ENCODE measurements at regions not wholly inside any gene's neighbourhood (a gene's known extent, or its start where the extent isn't known, plus 50 kb on each side); places are given as distances from the start of the nearest gene placed in this dataset.

GRCh38 chr1:187716160-187716559, 887.4 kb downstream of the PLA2G4A start:
- no peak for DNase-seq (ENCODE audit: insufficient read length, low spot score, missing footprints)
- H3K9me3 ChIP-seq (ENCODE audit: low read depth, low read length), result no peaks in the 10 kb centered on the region
- H3K79me2 ChIP-seq (ENCODE audit: insufficient read depth, low read length), result no peaks in the 10 kb centered on the region
- no peak overlapping the region for H2AFZ ChIP-seq (ENCODE audit: low read length)
- H3K4me2 ChIP-seq (ENCODE audit: insufficient read depth, low read length), result no peak overlapping the region
- no peaks in the 10 kb centered on the region for H3K36me3 ChIP-seq (ENCODE audit: insufficient read depth, low read length)
- no peaks in the 10 kb centered on the region for H3K27me3 ChIP-seq (ENCODE audit: insufficient read depth, low read length)
- H4K20me1 ChIP-seq (ENCODE audit: insufficient read depth, low read length), result no peaks in the 10 kb centered on the region
- H3K27ac ChIP-seq (ENCODE audit: low read depth, low read length), result no peak overlapping the region
- no peaks in the 10 kb centered on the region for H3K4me1 ChIP-seq (ENCODE audit: insufficient read depth, low read length)
- TF ChIP-seq CTCF (IDR thresholded peaks at IDR 0.05; ENCODE audit: extremely low read depth, low read depth, low read length), result no peak
- H3K4me3 ChIP-seq (ENCODE audit: insufficient read depth, low read length), result no peak overlapping the region

GRCh38 chr1:187718527-187718926, 889.8 kb downstream of the PLA2G4A start:
- DNase-seq (ENCODE audit: insufficient read length, low spot score, missing footprints), result no peak
- H3K9me3 ChIP-seq (ENCODE audit: low read depth, low read length), result no peaks in the 10 kb centered on the region
- H4K20me1 ChIP-seq (ENCODE audit: insufficient read depth, low read length), result no peaks in the 10 kb centered on the region
- no peaks in the 10 kb centered on the region for H3K27me3 ChIP-seq (ENCODE audit: insufficient read depth, low read length)
- H3K36me3 ChIP-seq (ENCODE audit: insufficient read depth, low read length), result no peaks in the 10 kb centered on the region
- H2AFZ ChIP-seq (ENCODE audit: low read length), result no peak overlapping the region
- H3K27ac ChIP-seq (ENCODE audit: low read depth, low read length), result no peak overlapping the region
- H3K79me2 ChIP-seq (ENCODE audit: insufficient read depth, low read length), result no peaks in the 10 kb centered on the region
- TF ChIP-seq CTCF (IDR thresholded peaks at IDR 0.05; ENCODE audit: extremely low read depth, low read depth, low read length), result no peak
- no peak overlapping the region for H3K4me3 ChIP-seq (ENCODE audit: insufficient read depth, low read length)
- no peak overlapping the region for H3K4me2 ChIP-seq (ENCODE audit: insufficient read depth, low read length)
- no peaks in the 10 kb centered on the region for H3K4me1 ChIP-seq (ENCODE audit: insufficient read depth, low read length)

- no peaks in the 10 kb centered on the region for H3K27me3 ChIP-seq (ENCODE audit: insufficient read depth, low read length)
- no peak for TF ChIP-seq CTCF (IDR thresholded peaks at IDR 0.05; ENCODE audit: extremely low read depth, low read depth, low read length)
- H3K79me2 ChIP-seq (ENCODE audit: insufficient read depth, low read length), result no peaks in the 10 kb centered on the region
- H3K27ac ChIP-seq (ENCODE audit: low read depth, low read length), result no peak overlapping the region
- H2AFZ ChIP-seq (ENCODE audit: low read length), result no peak overlapping the region
- H3K36me3 ChIP-seq (ENCODE audit: insufficient read depth, low read length), result no peaks in the 10 kb centered on the region
- no peaks in the 10 kb centered on the region for H3K9me3 ChIP-seq (ENCODE audit: low read depth, low read length)
- H3K4me3 ChIP-seq (ENCODE audit: insufficient read depth, low read length), result no peak overlapping the region
- no peaks in the 10 kb centered on the region for H4K20me1 ChIP-seq (ENCODE audit: insufficient read depth, low read length)
- no peaks in the 10 kb centered on the region for H3K4me1 ChIP-seq (ENCODE audit: insufficient read depth, low read length)
- H3K4me2 ChIP-seq (ENCODE audit: insufficient read depth, low read length), result no peak overlapping the region
- no peak for DNase-seq (ENCODE audit: insufficient read length, low spot score, missing footprints)
Observed at GRCh38 chr1:187721216-187721615, 892.5 kb downstream of the PLA2G4A start.

- Histone ChIP-seq H3K79me2 (ENCODE audit: insufficient read depth, low read length) (no peaks in the 10 kb centered on the region), H2AFZ (ENCODE audit: low read length) (no peak overlapping the region), H3K4me3 (ENCODE audit: insufficient read depth, low read length) (no peak overlapping the region), H3K4me2 (ENCODE audit: insufficient read depth, low read length) (no peak overlapping the region), H4K20me1 (ENCODE audit: insufficient read depth, low read length) (no peaks in the 10 kb centered on the region), H3K27me3 (ENCODE audit: insufficient read depth, low read length) (no peaks in the 10 kb centered on the region), H3K4me1 (ENCODE audit: insufficient read depth, low read length) (no peaks in the 10 kb centered on the region), H3K9me3 (ENCODE audit: low read depth, low read length) (no peaks in the 10 kb centered on the region), H3K36me3 (ENCODE audit: insufficient read depth, low read length) (no peaks in the 10 kb centered on the region), H3K27ac (ENCODE audit: low read depth, low read length) (no peak overlapping the region)
- DNase-seq (ENCODE audit: insufficient read length, low spot score, missing footprints), result no peak
- TF ChIP-seq CTCF (IDR thresholded peaks at IDR 0.05; ENCODE audit: extremely low read depth, low read depth, low read length), result no peak
Observed at GRCh38 chr1:187725216-187725615, 896.5 kb downstream of the PLA2G4A start.
